CD14-positive monocyte (primary cell): ENCODE measurements at regions not wholly inside any gene's neighbourhood (a gene's known extent, or its start where the extent isn't known, plus 50 kb on each side); places are given as distances from the start of the nearest gene placed in this dataset.

Source experiments
- DNase-seq, 3 donors: peaks; one replicate each; pipeline ENCODE4 v3.0.0-alpha.2; 2011 to 2022
- H2AFZ ChIP-seq: 2 replicates; pipeline ENCODE4 v1.6.0; 2012; ENCODE audit warnings: mild to moderate bottlenecking, low read depth, low read length, inconsistent platforms; ENCODE audit not compliant: insufficient read depth, poor library complexity, severe bottlenecking
- H3K27ac ChIP-seq, 2 donors: 1 replicate in 1 of 2; 2 replicates in 1 of 2; pipeline ENCODE4 v1.5.1; 2012 to 2013; ENCODE audit warnings: low read length in 2 of 2, control low read depth in 1 of 2, inconsistent platforms in 1 of 2, low read depth in 1 of 2, mild to moderate bottlenecking in 1 of 2
- H3K27me3 ChIP-seq, 2 donors: one replicate each; pipeline versions ENCODE4 v1.6.0 to v1.6.1; 2011 to 2013; ENCODE audit warnings: low read length in 2 of 2; ENCODE audit not compliant: control insufficient read depth in 2 of 2, insufficient read depth in 2 of 2
- H3K36me3 ChIP-seq, 2 donors: replicated peaks in 1 of 2; 1 replicate in 1 of 2; 2 replicates in 1 of 2; pipeline versions ENCODE4 v1.5.1 to v1.6.1; 2012 to 2013; ENCODE audit warnings: low read length in 2 of 2, control low read depth in 1 of 2, inconsistent platforms in 1 of 2, mild to moderate bottlenecking in 1 of 2; ENCODE audit not compliant: insufficient read depth in 2 of 2, control insufficient read depth in 1 of 2
- H3K4me1 ChIP-seq, 2 donors: 1 replicate in 1 of 2; 2 replicates in 1 of 2; pipeline versions ENCODE4 v1.5.1 to v1.6.1; 2012 to 2013; ENCODE audit warnings: low read length in 2 of 2, control low read depth in 1 of 2, inconsistent platforms in 1 of 2, mild to moderate bottlenecking in 1 of 2, moderate library complexity in 1 of 2; ENCODE audit not compliant: insufficient read depth in 2 of 2, control insufficient read depth in 1 of 2
- H3K4me2 ChIP-seq: replicated peaks from 2 replicates; pipeline ENCODE3; 2012; ENCODE audit warnings: low read length, moderate library complexity, mild to moderate bottlenecking; ENCODE audit not compliant: poor library complexity, severe bottlenecking; ENCODE audit errors: extremely low read depth
- H3K4me3 ChIP-seq, 3 experiments: fragments of 200-600 bp in 1 of 3; sonication (generic) in 1 of 3; replicated peaks in 1 of 3; 1 replicate in 2 of 3; 2 replicates in 1 of 3; pipeline ENCODE4 v1.5.1; 2011 to 2013; ENCODE audit warnings: low read length in 3 of 3, mild to moderate bottlenecking in 3 of 3, control low read depth in 2 of 3, low read depth in 2 of 3, inconsistent platforms in 1 of 3, moderate library complexity in 1 of 3
- H3K79me2 ChIP-seq: 2 replicates; pipeline ENCODE4 v1.6.0; 2012; ENCODE audit warnings: mild to moderate bottlenecking, control low read depth, inconsistent platforms, low read length, moderate library complexity; ENCODE audit not compliant: insufficient read depth
- H3K9ac ChIP-seq: 2 replicates; pipeline ENCODE4 v1.6.0; 2017; ENCODE audit warnings: low read length, mild to moderate bottlenecking; ENCODE audit not compliant: insufficient read depth, poor library complexity, severe bottlenecking
- H3K9me3 ChIP-seq, 2 donors: replicated peaks in 1 of 2; 1 replicate in 1 of 2; 2 replicates in 1 of 2; pipeline versions ENCODE4 v1.5.1 to v1.6.1; 2012 to 2013; ENCODE audit warnings: low read length in 2 of 2, control low read depth in 1 of 2; ENCODE audit not compliant: control insufficient read depth in 1 of 2, insufficient read depth in 1 of 2
- H4K20me1 ChIP-seq: 2 replicates; pipeline ENCODE4 v1.6.0; 2012; ENCODE audit warnings: mild to moderate bottlenecking, low read length, control low read depth, moderate library complexity; ENCODE audit not compliant: insufficient read depth
- H3K27ac Mint-ChIP-seq, 7 donors: one replicate each; pipeline ENCODE4 v1.8.0; 2020; ENCODE audit warnings: mild to moderate bottlenecking in 7 of 7, mixed read lengths in 7 of 7, moderate library complexity in 6 of 7, inconsistent platforms in 2 of 7
- H3K27me3 Mint-ChIP-seq, 3 donors: one replicate each; pipeline ENCODE4 v1.8.0; 2021 to 2022; ENCODE audit warnings: low read depth in 3 of 3, mild to moderate bottlenecking in 3 of 3, mixed read lengths in 3 of 3, moderate library complexity in 3 of 3, inconsistent platforms in 1 of 3
- H3K36me3 Mint-ChIP-seq, 2 donors: one replicate each; pipeline ENCODE4 v1.8.0; 2020; ENCODE audit warnings: mixed read lengths in 2 of 2, inconsistent platforms in 1 of 2, mild to moderate bottlenecking in 1 of 2
- H3K4me1 Mint-ChIP-seq: one replicate; pipeline ENCODE4 v1.8.0; 2020; ENCODE audit warnings: mild to moderate bottlenecking, mixed read lengths
- H3K4me3 Mint-ChIP-seq, 2 donors: one replicate each; pipeline ENCODE4 v1.8.0; 2020; ENCODE audit warnings: mild to moderate bottlenecking in 2 of 2, mixed read lengths in 2 of 2, moderate library complexity in 1 of 2
- H3K9me3 Mint-ChIP-seq, 7 donors: one replicate each; pipeline ENCODE4 v1.8.0; 2020 to 2022; ENCODE audit warnings: mixed read lengths in 7 of 7, mild to moderate bottlenecking in 6 of 7, moderate library complexity in 6 of 7, inconsistent platforms in 2 of 7
- WGBS: methylation state at CpG from one replicate; pipeline ENCODE4 v1.1.5; 2013; ENCODE audit warnings: missing lambda C conversion rate; ENCODE audit not compliant: insufficient coverage; 5-methylcytosine and 5-hydroxymethylcytosine counted together
- intact Hi-C, 2 donors: fragments of 100-400 bp; cut with micrococcal nuclease; formaldehyde crosslinking; loops; one replicate each; pipeline versions ENCODE4 v1.15.0 to v1.15.1; 2023
- TF ChIP-seq, protein P1 (sequence below): fragments of 200-600 bp; IDR thresholded peaks from one replicate; pipeline ENCODE4 v1.8.0; 2022; ENCODE audit warnings: antibody characterized with exemption, mild to moderate bottlenecking

DNA sequence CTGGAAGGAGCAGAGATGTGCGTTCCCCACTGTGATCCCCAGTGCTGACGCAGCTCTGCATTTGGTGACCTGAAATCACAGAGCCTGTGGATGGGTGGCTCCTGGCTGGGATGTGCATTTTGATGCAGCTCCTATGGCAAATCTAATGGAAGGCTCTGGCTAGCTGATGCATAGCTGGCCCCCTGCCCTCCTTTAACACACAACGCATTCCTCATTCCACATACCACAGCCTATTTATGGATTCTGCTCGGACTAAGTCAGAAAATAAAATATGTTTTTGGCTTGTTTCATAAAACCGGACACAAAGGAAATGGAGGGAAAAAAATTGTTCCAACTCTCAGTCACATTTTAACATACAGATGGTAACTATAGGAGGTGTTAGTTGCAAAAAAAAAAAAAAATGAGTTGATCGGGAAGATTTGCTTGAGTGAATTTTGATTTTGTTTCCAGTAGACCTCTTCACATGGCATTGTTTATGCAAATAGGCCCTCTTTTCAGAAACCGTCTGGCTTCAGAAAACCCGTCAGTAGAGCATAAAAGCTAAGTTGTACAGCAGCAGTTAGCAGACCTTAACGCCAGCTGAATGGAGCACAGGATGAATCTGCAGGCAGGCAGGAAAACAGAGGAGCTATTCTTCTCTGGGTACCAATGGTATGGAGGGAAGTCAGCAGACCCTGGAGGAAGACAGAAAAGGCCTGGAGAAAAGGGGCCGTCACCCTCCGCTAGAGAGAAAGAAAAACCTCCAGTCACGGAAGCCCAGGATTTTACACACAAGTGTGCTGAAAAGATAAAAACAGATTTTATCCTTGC, 215.4 kb downstream of the HDGFL1 start:
- H3K27ac Mint-ChIP-seq: peak overlapping the region in 1 of 7 donors; percentile 13

DNA sequence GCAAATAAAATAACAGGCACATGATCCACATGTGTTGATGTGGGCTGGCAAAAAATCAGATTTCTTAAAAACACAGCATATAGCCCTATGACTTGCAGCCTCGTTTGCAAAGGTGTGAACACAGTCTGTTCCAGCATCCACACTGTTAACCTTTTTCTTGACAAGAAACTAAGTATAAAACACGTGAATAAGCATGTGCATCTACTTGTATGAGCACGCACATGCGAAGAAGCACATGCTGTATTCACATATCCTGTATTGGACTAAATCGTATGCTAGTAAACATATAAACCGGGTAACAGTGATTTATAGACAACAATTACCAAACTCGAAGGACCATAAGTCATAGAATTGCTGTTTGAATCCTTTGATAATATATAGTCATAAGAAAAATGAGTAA, 218.7 kb downstream of the HDGFL1 start:
- TF ChIP-seq, protein P1, sequence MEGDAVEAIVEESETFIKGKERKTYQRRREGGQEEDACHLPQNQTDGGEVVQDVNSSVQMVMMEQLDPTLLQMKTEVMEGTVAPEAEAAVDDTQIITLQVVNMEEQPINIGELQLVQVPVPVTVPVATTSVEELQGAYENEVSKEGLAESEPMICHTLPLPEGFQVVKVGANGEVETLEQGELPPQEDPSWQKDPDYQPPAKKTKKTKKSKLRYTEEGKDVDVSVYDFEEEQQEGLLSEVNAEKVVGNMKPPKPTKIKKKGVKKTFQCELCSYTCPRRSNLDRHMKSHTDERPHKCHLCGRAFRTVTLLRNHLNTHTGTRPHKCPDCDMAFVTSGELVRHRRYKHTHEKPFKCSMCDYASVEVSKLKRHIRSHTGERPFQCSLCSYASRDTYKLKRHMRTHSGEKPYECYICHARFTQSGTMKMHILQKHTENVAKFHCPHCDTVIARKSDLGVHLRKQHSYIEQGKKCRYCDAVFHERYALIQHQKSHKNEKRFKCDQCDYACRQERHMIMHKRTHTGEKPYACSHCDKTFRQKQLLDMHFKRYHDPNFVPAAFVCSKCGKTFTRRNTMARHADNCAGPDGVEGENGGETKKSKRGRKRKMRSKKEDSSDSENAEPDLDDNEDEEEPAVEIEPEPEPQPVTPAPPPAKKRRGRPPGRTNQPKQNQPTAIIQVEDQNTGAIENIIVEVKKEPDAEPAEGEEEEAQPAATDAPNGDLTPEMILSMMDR: no peak
- no peaks in the 10 kb centered on the region for H3K36me3 ChIP-seq
- H3K9me3 ChIP-seq: no peaks in the 10 kb centered on the region
- no peak overlapping the region for H3K4me2 ChIP-seq
- H3K9me3 Mint-ChIP-seq: peaks cover 3 to 16% (median 8%) of the 10 kb centered on the region in 7 donors
- H3K4me1 Mint-ChIP-seq: no peaks in the 10 kb centered on the region
- H4K20me1 ChIP-seq: no peaks in the 10 kb centered on the region
- peaks cover 0 to 2% (median 0%) of the 10 kb centered on the region in 3 donors for H3K27me3 Mint-ChIP-seq
- DNase-seq: no peak
- H3K9ac ChIP-seq: no peak overlapping the region
- no peaks in the 10 kb centered on the region for H3K36me3 Mint-ChIP-seq
- no peaks in the 10 kb centered on the region for H3K27me3 ChIP-seq
- H3K4me3 Mint-ChIP-seq: no peak overlapping the region
- 98% methylated on average over 4 of the region's 7 CpGs for WGBS
- no peak overlapping the region for H3K4me3 ChIP-seq
- intact Hi-C loops: no loop called here
- no peaks in the 10 kb centered on the region for H3K79me2 ChIP-seq
- no peaks in the 10 kb centered on the region for H3K4me1 ChIP-seq
- no peak overlapping the region for H2AFZ ChIP-seq
- H3K27ac ChIP-seq: no peak overlapping the region
- no peak overlapping the region for H3K27ac Mint-ChIP-seq

More for the DNA sequence above, 215.4 kb downstream of the HDGFL1 start:
- Histone ChIP-seq H3K4me2 (no peak overlapping the region), H4K20me1 (no peaks in the 10 kb centered on the region), H3K9me3 (peaks cover 0 to 6% of the 10 kb centered on the region in 2 donors), H3K9ac (no peak overlapping the region), H3K36me3 (no peaks in the 10 kb centered on the region), H3K4me1 (no peaks in the 10 kb centered on the region), H3K27me3 (no peaks in the 10 kb centered on the region), H2AFZ (no peak overlapping the region), H3K27ac (no peak overlapping the region), H3K79me2 (no peaks in the 10 kb centered on the region), H3K4me3 (no peak overlapping the region)
- Mint-ChIP-seq H3K36me3 (no peaks in the 10 kb centered on the region), H3K4me1 (no peaks in the 10 kb centered on the region), H3K27me3 (peaks cover 0 to 3% (median 0%) of the 10 kb centered on the region in 3 donors), H3K4me3 (no peak overlapping the region), H3K9me3 (peaks cover 2 to 16% (median 10%) of the 10 kb centered on the region in 7 donors)
- intact Hi-C loops: no loop called here
- 91% methylated on average over 5 of the region's 12 CpGs for WGBS
- DNase-seq: no peak
- TF ChIP-seq, protein P1: no peak
